NCI-H1092 treated with DMSO at 0.1 percent for 48 hours (cell line): ENCODE measurements at regions not wholly inside any gene's neighbourhood (a gene's known extent, or its start where the extent isn't known, plus 50 kb on each side); places are given as distances from the start of the nearest gene placed in this dataset.

Source experiments
- DNase-seq: peaks from one replicate; lab custom pipeline; 2025; lab: John Stamatoyannopoulos, UW

GRCh38 chr1:234554218-234554697 lies 55.7 kb downstream of the IRF2BP2 start:
- DNase-seq, result no peak

DNA sequence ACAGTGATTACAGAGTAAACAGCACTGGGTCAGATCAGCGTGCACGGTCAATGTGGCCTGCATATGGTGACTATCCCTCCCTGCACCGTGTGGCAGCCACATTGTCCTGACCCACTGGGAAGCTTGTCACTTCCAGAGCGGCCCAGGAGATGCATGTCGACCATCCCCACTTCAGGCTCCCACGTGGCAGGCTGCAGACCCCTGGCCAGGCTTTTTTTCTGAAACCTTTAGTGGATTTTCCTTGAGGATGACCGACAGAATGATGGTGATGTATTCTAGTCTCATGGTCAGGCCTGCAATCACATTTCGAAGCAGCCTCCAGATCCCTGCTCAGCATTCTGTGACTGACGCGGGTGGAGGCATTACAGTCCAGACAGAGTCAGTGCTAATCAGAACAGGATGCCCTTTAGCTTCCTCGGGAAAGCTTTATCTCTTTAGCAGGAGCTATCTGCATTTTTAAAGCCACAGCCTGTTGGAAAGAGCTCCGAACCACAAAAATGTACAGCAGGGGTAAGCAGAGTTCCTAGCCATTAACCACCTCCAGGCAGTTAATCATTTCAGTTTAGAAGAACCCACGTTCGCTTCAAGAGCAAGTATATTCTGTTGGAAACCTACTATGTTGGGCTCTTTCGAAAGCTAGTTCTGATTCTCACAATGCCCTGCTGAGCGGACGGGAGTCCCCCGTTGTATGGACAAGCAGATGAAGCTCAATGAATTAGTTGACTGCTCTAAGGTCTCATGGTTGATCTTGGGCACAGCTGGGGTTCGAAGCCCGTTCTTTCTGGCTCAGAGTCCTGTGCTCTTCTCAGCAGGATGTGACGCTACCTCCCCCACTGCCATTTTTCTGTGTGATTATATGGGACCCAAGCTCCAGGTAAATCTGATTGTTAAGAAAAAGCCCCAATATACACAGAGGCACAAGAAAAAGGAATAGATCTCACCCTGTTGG lies 56.5 kb downstream of the IRF2BP2 start:
- DNase-seq, result no peak

GRCh38 chr1:234551032-234551378 lies 59.0 kb downstream of the IRF2BP2 start:
- DNase-seq, result no peak

GRCh38 chr1:234550341-234551031 lies 59.5 kb downstream of the IRF2BP2 start:
- DNase-seq, result no peak

DNA sequence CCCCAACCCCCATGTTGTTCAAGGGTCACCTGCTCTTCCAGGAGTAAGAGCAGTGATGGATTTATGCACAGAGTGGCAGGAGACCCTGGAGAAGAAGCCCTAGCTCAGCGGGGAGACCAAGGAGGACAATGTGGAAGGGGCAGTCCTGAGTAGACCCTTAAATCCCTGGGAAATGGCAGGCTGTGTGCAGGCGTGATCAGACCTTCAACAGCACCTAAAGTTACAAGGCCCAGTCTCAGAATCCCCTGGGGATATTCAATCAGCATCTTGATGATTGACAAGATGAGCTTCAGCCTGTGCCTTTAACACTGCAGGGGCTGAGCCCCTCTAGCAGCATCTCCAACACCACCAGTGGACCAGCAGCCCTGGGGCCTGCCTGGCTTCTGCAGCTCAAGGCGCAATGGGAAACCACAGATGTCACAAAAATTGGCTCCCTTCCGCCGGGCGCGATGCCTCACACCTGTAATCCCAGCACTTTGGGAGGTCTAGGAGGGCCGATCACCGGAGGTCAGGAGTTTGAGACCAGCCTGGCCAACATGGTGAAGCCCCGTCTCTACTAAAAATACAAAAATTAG lies 60.4 kb downstream of the IRF2BP2 start:
- no peak for DNase-seq

- DNase-seq, result no peak
These were observed 62.8 kb downstream of the IRF2BP2 start for GRCh38 chr1:234546890-234547788.

DNA sequence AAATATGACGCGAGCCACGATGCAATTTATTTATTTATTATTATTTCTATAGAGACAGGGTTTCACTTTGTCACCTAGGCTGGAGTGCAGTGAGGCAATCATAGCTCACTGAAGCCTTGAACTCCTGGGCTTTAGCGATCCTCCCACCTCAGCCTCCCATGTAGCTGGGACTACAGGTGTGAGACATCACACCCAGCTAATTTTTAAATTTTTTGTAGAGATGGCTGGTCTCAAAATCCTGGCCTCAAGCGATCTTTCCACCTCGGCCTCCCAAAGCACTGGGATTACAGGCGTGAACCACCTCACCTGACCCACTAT lies 63.6 kb downstream of the IRF2BP2 start:
- DNase-seq, result no peak

GRCh38 chr1:234545517-234546386 lies 64.2 kb downstream of the IRF2BP2 start:
- DNase-seq, result peak; percentile 76

DNA sequence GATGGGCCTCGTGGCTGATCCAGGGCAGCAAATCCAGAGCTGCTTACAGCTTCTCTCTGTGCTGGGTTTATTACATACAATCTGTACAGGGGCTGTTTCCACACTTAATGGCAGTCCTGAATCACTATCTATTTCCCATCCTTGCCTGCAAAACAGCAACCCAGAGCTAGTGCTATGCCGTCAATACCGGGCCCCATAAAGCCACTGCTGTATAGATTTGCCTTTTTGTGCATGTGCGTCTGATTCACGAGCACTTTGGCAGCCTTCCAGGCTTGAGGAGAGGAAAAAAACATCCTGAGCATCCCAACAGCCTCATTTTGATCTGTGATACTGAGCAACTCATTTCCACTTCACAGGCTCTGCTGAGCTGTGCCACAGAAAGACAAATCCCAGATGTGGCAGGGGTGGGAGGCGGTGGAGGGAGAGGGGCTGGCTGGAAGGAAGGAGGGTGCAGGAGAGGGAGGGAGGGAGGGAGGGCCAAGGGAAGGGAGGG lies 65.2 kb upstream of the TARBP1 start:
- peak; percentile 98 for DNase-seq

DNA sequence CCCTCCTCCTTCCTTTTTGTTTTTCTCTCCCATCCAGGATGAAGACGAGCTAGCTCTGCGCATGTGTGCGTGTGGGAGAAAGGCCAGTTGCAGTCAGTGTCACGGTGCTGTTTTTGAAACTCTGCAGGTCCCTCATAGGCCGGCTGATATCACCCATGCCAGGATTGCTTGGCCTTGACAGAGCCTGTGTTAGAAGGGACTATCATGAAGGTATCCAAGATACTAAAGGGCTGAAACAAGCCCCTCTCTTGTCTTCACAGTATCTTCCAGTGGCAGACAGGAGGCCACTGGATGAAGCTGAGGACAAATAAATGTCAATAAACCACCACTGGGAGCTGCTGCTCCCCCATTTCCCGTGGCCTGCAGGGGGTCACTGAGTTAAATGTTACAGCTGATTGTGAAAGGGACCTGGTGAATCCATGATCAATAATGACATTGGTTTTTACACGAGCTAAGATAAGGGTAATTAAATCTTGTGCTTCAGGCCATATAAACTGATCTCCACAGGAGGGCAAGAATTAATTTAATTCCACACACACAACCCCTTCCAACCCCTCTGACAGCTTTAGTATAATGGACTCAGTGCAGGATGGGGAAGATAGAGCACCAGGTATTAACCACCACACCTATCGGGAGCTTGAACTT lies 64.6 kb upstream of the TARBP1 start:
- peak; percentile 73 for DNase-seq

DNA sequence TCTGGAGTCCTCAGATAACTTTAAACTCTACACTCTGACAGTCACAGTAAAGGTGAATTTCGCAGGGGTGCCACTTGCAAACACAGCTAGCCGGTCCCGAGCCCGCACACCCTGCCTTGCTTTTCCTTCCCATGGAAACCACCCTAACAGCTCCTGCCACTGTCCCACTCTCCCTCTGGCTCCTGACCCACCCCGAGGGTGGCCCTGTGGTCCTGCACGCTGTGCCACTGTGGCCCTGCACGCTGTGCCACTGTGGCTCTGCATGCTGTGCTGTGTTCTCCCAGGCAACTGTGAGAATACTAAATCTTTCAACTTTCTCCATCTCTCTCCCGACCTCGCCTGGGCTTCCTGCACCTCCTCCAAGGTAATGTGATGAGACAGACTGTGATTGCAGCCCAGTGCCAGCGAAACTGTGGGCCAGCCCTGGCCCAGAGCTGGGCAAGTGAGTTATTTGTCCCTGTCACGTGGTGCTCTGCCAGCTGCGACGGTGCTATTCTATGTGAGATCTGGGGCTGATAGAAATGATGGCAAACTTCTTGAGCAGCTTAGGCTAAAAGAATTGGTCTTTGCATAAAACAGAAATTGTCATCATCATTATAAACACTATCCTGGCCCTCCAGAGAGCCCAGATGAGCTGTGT lies 63.4 kb upstream of the TARBP1 start:
- DNase-seq, result no peak

- DNase-seq, result no peak
These were observed 62.5 kb upstream of the TARBP1 start for GRCh38 chr1:234541286-234541975.

DNA sequence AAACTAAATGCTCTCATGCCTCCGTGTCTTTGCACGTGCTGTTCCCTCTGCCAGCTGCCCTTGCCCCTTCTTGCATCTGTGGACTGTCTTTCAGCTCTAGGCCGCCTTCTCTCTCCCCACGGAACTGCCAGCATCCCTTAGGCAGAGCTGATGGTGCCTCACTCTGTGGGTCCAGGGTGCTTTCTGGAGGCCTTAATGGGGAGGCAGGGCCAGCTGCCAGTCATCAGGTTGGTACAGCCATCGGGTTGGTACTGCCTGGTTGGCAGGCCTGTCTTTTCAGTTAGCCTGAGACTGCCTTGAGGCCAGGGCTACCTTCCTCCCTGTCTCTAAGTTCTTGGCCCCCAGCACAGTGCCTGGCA lies 61.4 kb upstream of the TARBP1 start:
- DNase-seq, result no peak

DNA sequence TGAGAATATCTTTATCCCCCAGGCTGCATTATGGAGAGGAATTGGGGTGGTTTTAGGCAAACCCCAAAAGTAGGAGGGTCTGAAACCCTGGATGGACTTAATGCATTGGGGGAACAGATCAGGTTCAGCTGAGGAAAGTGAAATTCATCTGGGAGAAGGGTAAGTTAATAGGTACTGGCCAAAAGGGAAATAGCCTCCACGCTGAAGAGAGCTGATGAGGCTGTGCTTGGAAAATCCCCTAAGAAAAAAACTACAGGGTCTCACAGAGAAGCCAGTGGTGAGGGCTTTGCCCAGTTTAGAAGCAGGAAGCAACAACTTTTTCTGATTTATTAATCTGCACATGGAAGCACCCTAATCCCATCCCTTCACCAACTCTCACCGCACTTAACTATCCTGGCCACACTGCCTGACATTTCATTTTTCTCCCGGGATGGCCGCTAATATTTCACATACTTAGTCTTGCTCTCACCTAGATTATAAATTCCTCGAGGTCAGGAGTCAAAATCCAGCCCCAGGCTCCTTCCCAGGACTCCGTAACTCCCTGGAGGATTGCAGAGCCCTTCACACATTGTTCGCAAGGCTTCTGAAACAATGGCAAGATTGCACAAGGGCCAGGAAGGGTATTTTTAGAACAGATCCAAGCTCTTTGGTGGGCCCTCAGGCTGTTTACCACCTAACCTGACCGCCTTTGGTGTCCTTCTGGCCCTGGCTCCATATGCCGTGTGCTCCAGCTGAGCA lies 60.9 kb upstream of the TARBP1 start:
- DNase-seq, result no peak

- DNase-seq, result no peak
These were observed 60.1 kb upstream of the TARBP1 start for GRCh38 chr1:234538930-234539649.

DNA sequence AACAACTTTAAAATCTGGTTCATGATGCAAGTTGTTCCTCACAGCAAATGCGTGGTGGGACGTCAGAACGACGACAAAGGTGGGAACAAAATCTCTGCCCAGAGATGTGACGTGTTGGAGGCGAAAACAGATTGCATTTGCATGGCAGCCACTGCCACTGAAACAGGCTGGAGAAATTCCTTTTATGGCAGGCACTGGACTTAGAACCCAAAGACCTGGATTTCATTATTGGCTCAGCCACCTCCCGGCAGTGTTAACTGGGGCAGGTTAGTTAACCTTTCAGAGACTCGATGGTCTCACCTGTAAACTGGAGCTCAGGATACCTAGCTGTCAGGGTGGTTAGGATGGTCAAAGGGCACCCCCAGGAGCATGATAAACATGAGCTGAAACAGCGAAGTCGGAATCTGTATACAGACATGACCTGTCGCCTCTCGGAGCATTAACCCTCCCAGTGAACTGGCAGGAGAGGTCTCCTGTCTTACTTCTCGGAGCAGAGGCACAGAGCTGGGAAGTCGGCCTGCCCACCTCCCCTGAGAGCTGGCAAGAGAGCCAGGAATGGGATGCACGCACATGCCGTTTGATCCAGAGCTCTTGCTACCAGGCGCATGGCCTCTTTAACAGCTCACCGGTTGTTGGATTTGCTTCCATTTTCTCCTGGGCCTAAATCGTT lies 59.2 kb upstream of the TARBP1 start:
- no peak for DNase-seq

GRCh38 chr1:234537236-234537635 lies 58.3 kb upstream of the TARBP1 start:
- no peak for DNase-seq
